Activated T-helper 1 cell treated with anti-CD3 and anti-CD28 coated beads, Interleukin-2, amount 50 U/mL, for 16 hours (primary cell): ENCODE measurements at regions not wholly inside any gene's neighbourhood (a gene's known extent, or its start where the extent isn't known, plus 50 kb on each side); places are given as distances from the start of the nearest gene placed in this dataset.
"Not testable (repeated sequence)": the region's sequence is repeated elsewhere in the genome, so short reads cannot be mapped to it uniquely, and the experiment has no call there.

ENCODE experiments used
- DNase-seq, 2 donors: peaks; one replicate each; pipeline ENCODE4 v3.0.0-alpha.2; 2020; ENCODE audit warnings: low read depth in 1 of 2, low spot score in 1 of 2

DNA sequence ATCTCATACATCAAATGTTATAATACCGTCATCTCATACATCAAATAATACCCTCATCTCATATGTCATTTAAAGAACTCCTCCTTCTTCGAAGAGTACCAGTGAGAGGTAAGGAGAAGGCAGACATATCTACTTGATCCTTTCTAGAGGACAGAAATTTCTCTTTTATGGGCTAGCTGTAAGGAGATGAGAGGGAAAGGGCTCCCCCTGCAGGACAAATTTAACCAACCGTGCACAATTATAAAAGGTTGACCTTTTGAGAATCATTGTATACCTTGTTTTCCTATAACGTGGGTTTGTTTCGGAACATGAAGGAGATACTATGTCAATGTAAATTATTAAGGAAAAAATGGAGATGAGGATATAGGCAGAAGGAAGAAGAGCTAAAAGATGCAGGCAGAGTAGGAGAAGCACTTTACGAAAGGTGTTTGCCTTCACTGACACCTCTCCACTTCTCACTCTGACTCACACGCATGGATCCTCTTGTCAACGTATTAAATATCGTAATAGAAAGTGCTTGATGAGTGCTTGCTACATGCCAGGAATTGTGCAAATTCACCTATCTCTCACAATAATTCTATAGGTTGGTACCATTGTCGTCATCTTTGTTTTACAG is 465.9 kb upstream of the ERCC4 start:
- DNase-seq: no peak

DNA sequence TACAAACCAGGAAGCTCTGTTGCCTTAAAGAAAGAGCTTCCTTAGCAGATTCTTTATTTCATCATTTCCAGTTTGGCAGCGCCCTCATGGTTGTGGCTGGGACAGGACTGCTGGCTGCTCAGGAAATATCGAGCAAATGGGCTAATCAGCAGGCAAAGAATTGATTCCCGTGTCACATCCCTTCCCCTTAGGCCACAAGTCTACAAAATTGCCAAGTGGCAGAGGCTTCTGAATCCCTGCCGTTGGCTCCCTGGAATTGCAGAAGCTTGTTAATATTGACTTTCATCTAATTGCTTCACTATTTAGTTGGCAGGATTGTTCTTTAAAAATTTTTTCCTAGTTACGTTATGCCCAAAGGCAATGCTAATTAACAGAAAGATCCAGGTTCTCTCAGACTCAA is 456.3 kb upstream of the ERCC4 start:
- no peak for DNase-seq

DNA sequence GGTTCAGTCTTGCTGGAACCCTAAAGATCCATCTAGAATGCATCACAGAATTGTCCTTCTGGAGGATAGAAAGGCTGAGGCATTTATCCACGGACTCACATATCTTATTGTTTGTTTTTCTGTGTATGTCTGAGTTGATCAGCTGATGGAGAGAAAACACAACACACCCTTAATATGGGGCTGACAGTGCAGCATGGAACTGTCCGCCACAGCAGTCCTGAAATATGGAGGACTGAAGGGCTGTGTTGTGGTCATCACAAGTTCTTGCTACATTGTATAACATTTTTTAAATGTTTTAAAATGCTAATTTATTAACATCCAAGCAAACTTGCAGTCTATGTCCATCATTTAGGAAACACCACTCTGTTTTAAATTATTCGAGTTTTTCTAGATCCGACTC is 448.9 kb upstream of the ERCC4 start:
- no peak for DNase-seq

DNA sequence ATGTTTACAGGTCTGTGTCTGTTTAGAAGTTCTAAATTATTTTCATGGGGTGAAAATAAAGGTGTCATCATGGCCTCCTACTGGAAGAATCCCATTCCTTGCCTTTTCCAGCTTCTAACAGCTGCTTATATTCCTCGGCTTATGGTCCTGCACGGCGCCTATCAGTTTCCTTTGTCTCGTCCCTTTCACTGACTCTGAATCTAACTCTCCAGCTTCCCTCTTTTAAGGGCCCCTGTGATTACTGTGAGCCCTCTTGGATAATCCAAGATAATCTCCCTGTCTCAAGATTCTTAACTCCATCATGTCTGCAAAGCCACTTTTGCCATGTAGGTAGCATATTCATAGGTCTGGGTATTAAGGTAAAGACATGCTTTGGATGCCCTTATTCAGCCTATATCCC is 441.0 kb upstream of the ERCC4 start:
- no peak for DNase-seq

DNA sequence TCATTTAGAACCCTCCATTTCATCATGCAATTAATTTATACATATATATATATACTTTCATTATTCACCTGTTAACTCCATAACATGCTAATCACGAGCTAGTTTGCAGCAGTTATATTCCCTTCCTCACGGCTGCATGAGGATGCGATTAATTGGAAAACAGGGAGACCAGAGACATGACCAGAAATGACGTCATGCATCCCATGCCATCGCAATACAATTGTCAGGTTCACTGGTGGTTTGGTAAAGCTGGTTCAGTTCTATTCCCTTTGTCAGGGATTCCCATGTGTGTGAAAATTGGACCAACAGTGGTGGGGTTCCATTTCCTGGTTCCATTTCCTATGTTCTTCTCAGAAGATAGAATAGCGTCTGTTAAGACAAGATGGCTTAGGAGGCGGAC is 440.4 kb upstream of the ERCC4 start:
- no peak for DNase-seq

DNA sequence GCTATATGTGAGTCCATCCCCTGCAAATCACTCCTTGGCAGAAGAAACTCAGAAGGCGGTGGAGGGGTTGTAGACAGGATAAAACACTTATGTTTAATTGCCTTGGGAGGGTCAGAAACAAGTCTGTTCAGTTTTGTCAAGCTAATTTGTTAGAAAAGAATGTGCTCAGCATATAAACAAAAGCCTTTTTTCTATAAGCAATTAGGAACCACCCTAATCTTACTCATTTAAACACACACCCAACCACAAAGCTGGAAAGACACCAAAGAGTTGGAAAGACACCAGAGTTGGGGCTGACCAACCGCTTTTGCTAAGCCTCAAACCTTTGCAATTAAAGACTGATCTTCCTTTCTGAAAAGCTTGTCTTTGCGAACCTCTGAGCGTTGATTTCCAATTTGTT is 439.2 kb upstream of the ERCC4 start:
- no peak for DNase-seq

DNA sequence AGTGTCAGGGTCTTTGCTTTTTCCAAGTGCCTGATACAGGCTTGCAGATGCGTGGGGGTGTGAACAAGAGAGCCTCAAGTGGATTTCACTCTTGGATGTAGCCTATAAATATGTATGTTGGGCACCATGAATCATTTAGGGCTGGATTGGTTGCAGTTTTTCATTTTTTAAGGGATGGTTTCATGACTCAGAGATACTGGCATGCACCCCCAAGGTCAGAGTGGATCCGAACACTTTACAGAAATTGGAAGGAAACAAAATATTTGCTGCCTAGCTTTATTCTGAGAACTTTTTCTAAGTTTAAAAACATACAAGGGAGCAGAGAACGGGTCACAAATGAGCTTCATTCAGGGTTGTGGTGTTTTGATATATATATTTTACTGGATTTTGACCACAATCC is 436.8 kb upstream of the ERCC4 start:
- DNase-seq: no peak

DNA sequence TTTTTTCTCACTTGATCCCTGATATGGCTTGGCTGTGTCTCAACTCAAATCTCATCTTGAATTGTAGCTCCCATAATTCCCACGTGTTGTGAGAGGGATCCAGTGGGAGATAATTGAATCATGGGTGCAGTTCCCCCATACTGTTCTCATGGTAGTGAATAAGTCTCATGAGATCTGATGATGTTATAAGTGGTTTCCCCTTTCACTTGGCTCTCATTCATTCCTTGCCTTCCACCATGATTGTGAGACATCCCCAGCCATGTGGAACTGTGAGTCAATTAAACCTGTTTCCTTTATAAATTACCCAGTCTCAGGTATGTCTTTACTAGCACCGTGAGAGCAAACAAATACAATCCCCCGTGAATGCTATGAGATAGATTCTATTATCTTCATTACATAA is 430.5 kb upstream of the ERCC4 start:
- not testable (repeated sequence) for DNase-seq

DNA sequence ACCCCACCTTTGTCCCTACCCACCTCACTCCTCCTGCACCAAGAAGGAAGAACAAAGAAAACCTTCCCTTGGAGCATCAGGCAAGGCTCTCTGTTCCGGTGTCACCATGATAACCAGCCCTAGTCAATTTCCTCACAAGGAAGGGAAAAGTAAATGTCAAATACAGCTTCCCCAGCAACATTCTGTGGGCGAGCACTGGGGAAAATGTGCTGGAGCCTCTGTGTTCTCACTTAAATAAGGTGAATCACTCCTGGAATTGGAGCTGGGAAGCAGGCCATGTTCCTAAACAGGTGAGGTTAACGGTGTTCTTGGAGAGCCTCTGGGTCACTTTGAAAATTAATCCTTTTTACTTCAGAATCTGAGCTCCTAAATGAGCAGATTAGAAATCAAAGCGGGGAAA is 427.9 kb upstream of the ERCC4 start:
- DNase-seq: no peak

DNA sequence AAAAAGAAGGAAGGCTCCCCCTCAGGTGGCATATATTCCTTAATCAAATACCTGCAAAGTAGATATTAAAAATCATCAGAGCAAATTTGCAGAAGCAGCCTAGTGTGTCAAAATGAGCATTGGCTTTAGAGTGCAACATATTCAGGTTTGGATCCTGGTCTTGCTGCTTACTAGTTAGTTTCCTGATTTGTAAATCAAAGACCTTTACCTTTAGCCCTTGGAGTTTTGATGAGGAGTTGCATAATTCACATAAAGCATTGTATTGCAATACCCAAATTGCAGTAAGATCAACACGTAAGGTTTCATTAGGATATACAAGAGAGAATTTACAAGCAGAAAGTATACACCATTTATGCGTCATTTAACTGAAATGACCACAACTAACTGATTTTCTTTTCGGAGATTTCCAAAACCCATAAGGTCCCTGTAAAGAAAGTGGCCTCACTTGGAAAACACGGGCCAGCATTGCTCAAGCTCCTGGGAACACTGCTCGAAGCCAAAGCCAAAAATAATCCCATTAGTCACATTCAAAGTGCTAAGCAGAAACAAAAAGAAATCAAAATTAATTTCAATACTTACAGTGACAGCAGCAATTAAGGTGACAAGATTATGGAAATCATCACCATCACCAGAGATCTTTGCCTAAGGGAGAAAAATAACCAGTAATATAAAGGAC is 415.9 kb upstream of the ERCC4 start:
- DNase-seq: no peak

DNA sequence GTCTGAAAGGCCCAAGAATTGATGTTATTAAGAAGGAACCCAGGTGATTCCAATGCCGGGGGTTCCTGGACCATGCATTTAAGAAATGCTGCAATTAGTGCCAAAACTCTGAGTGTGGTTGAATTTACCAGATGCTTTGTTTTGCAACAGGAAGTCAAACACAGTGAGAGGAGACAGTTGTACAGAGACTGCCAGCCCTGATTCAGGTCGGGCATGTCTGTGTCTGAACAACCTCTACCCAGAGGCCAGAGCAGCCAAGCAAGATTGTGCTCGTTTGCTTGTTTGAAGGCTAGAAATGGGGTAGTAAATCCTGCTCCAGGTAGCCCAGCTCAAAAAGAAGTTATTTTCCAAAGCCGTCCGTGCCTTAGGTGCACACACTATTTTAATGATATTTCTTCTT is 412.4 kb upstream of the ERCC4 start:
- DNase-seq: no peak

DNA sequence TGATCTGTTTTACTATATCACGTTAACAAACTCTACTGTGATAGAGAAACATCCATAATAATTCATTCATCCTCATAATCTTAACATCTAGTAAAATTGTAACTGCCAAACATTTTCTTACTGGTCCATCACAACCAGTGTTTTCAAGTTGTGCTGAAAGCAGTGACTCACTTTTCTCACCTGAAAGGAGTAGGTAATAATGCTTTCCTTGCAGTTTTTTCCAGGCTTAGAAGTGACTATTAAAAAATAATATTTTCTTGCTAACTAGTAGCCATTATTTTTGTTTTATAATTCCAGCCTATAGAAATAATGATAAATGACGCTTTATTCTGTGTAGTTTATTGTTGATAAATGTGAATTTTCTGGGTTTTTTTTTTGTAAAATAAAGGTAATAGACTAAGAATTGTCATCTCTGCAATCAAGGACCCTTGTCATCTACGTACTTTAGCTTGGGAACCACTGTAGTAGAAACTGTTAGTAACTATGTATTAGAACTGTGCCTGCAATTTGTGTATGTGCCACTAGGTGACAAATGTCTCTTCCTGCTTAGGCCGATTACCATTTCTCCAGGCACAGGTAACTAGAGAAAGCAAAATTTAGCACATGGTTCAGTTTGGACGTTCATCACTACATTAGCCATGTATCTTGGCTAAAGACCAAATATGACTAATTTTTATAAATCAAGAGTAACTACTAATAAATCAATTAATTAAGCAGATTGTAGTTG is 409.4 kb upstream of the ERCC4 start:
- DNase-seq: no peak

DNA sequence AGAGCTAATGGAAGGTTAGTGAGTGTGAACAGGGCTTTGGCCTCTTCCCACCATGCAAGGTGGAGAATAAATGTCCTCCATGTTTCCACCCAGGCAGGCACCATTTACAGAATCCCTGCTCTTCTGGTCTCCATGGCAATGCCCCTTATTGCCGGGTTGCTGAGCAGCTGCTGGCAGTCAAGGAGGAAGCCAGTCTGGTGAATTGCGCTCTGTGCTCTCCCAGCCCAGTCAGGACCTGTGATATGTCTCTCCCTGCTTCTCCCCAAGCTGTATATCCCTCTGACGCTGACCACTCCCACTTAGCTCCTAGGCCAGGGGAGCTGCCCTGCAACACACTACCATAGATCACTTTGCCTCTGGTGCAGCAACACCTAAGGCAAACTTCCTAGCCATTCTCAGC is 402.1 kb upstream of the ERCC4 start:
- DNase-seq: no peak

DNA sequence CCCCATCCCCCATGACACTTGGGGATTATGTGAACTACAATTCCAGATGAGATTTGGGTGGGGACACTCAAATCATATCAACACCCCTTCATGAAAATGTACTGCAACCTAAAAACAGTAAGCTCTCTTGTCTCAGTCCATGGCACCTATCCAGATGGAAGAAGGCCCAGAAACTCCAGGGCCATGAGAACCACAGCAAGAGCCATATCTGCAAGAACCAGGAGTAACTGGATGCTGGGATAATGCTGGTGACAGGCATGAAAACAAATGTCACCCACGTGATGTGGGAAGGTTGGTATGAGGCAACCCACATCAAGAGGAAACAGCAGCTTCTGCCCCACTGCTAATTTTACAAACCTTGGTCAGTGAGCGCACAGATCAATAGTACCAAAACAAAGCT is 400.1 kb upstream of the ERCC4 start:
- no peak for DNase-seq

DNA sequence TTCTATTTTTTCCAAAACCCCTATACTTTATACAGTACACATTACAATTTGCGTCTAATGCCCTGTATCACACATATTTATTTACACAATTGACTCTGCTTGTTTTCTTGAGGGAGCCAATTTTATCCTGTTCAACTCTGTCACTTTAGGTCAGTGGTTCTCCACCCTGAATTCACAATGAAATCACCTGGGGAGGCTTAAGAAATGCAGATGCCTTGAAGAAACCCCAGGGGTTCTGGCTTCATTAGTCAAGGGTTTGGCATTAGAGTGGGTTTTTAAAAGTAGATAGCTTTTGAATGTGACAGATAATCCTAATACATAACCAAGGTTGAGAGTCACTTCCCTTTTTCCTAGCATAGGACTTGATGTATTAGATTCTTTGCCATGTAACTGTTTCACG is 398.6 kb upstream of the ERCC4 start:
- DNase-seq: no peak

DNA sequence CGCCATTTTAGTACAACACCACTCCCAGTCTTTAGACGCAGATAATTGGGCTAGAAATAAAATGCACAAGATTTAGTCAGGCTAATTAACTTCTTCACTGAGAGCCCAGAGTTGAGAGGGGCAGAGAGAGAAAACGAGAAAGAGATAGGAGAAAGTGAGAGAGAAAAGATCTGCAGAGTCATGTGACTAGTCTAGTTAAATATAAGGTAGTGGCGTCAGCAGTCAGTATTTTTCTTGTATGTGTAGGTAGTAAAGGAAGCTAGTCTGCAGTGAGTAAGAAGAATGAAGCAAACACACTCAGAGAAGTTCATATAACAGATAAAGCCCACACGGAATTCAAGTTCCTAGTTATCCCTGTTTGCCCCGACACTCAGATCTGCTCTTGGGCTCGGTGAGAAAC is 392.6 kb upstream of the ERCC4 start:
- no peak for DNase-seq

DNA sequence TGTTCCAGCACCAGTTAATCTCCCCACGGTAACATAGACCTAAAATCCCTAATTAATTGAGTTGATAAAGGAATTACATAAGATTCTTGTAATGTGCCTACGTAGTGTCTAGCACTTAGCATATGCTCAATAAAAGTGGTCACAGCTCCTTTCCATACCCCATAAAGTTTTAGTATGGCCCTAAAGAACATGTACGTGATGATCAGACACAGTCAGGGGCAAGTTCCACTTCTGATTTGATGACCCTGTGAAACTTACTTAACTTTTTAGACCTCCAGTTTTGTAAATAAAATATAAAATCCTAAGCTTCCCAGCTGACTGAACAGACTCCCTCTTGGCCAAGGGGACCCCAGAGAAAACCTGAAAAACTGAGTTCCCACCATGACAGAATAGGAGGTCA is 391.3 kb upstream of the ERCC4 start:
- no peak for DNase-seq

DNA sequence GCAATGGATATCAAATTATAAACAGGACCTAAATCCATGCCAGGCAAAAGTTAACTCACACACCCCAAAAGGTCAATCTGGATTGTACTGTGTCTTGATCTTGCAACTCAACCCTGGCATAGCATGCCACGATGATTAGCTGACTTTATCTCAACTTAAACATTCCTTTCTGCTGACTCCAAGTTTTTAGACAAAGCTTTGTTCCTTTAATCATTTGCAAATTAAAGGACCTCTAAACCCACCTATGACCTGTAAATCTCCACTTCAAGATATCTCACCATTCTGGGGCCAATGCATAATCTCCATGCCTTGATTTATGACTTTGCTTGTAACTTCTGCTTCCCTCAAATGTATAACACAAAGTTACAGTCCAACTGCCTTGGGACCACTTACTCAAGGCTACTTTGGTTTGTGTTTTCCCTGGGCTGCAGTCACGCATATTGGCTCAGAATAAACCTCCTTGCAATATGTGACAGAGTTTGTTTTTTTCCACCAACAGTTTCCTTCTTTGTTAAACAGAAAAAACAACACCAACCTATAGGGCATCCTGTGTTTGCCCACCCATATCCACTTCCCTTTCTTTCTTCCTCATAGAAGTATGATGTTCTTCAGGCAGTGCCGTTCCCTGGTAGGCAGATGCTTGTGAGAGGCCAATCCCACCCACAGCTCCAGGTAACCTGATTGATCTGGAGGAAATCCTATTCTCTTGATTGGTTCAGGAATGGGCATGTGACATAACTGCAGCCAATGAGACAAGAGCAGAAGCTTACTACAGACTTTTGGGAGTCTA is 390.6 kb upstream of the ERCC4 start:
- no peak for DNase-seq

DNA sequence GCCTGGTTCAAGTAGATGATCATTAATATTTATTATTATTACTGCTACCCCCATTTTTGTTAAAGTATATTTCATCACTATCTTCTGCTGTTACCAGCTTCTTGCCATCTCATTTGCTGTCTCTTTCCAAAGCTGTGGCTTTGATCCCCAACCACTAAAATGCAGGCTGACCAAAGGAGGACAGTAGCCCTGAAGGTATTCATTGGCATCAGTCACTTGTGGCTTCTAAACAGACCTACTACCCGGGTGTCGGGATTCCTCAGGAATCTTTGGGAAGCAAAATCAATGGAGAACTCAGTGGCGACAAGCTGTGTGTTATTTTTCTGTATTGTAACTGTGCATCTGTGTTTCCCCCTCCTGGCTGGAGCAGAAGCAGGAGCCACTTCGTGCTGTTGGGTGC is 379.2 kb upstream of the ERCC4 start:
- DNase-seq: no peak

DNA sequence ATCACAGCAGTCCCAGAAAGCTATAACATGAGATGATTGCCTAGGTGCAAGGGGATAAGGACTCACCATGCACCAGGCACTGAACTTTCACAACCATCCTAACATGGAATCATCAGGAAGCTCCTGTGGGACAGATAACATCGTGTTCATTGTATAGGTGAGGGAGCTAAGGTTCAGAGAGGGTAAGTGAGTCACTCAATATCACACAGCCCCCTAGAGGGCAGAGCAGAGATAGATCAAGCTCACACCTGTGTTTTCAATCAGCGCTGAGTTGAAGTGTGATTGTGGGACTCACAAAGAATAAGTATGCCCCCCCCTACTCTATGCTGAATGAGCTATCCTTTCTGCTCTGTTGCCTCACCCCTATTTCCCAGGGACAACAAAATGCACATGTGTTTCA is 377.7 kb upstream of the ERCC4 start:
- no peak for DNase-seq

DNA sequence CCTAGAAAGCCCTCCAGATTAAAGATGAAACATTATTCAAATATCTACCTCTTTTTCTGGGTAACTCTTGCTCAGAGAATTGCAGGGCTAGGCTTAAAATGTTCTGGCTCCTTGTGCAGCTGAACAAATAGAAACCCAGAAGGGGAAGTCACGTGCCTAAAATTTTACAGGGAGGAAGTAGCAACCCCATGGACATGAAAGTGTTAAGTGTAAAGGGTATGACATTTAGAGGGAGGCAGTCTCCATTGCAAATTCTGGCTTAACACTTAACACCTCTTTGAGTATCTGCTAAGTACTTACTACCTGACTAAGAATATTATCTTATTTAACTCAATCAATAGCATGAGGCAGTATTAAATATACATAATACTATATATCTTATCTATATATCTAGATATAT is 376.1 kb upstream of the ERCC4 start:
- no peak for DNase-seq

DNA sequence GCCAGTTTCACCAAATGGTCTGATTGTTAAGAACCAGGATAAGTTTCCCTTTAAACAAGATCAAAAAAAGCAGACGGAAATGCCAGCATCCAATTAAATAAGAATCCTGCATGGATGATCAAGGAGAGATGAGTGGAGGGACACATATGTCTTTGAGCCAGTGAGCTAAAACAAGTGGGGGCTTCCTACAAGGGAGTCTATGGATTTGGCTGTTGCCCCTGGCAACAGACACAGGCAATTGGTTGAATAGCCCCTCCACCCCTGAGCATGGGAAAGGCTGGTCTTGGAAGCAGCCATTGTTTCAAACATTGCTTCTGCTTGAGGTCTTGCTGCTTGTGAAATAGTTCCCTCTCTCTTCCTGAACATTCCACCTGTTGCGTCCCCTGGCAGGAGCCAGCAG is 374.7 kb upstream of the ERCC4 start:
- no peak for DNase-seq
